ENCODE measurements at regions not wholly inside any gene's neighbourhood (a gene's known extent, or its start where the extent isn't known, plus 50 kb on each side); places are given as distances from the start of the nearest gene placed in this dataset.
"Not testable (repeated sequence)": the region's sequence is repeated elsewhere in the genome, so short reads cannot be mapped to it uniquely, and the experiment has no call there.

- Histone ChIP-seq H3K27me3 (ENCODE audit: control insufficient read depth in 3 of 3, insufficient read depth in 3 of 3, low read length in 3 of 3) (peaks cover 0 to 4% (median 0%) of the 10 kb centered on the region in 3 donors), H3K36me3 (ENCODE audit: control insufficient read depth in 3 of 3, insufficient read depth in 2 of 3, low read depth in 1 of 3, low read length in 3 of 3) (no peaks in the 10 kb centered on the region), H3K4me3 (ENCODE audit: low read depth in 1 of 3, low read length in 3 of 3) (no peak overlapping the region), H3K9me3 (ENCODE audit: control insufficient read depth in 2 of 2, insufficient read depth in 1 of 2, low read depth in 1 of 2, low read length in 1 of 2) (no peaks in the 10 kb centered on the region), H3K27ac (ENCODE audit: low read depth in 1 of 3, low read length in 2 of 3) (no peak overlapping the region), H3K4me1 (ENCODE audit: control insufficient read depth in 3 of 3, insufficient read depth in 2 of 3, low read depth in 1 of 3, low read length in 2 of 3) (no peaks in the 10 kb centered on the region)
- DNase-seq = no peak
- FAIRE-seq = no peak
- WGBS, 3 donors = 90% methylated on average over 2 of the region's 2 CpGs
These were observed 332.5 kb downstream of the VRK1 start for GRCh38 chr14:97129639-97130038.

DNA sequence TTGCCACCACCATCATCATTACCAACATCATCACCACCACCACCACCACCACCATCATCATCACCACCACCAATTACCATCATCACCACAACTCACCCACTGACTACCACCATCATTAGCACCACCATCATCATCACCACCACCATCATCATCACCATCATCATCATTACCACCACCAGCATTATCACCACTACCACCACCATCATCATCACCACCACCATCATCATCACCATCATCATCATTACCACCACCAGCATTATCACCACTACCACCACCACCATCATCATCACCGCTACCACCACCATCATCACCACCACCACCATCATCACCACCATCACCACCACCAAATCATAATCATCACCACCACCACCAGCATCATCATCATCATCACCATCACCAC, 338.7 kb downstream of the VRK1 start:
- H3K36me3 ChIP-seq (ENCODE audit: control insufficient read depth in 3 of 3, insufficient read depth in 2 of 3, low read depth in 1 of 3, low read length in 3 of 3); H3K9me3 ChIP-seq (ENCODE audit: control insufficient read depth in 2 of 2, insufficient read depth in 1 of 2, low read depth in 1 of 2, low read length in 1 of 2); H3K4me3 ChIP-seq (ENCODE audit: low read depth in 1 of 3, low read length in 3 of 3); H3K27ac ChIP-seq (ENCODE audit: low read depth in 1 of 3, low read length in 2 of 3); H3K4me1 ChIP-seq (ENCODE audit: control insufficient read depth in 3 of 3, insufficient read depth in 2 of 3, low read depth in 1 of 3, low read length in 2 of 3); H3K27me3 ChIP-seq (ENCODE audit: control insufficient read depth in 3 of 3, insufficient read depth in 3 of 3, low read length in 3 of 3); DNase-seq; FAIRE-seq: not testable (repeated sequence)
- 87 to 100% (median 90%) methylated on average over 1 of the region's 1 CpG for WGBS, 3 donors

GRCh38 chr14:97137705-97138104, 340.5 kb downstream of the VRK1 start:
- FAIRE-seq (no peak), DNase-seq (no peak)
- 59 to 69% (median 65%) methylated on average over 7 of the region's 7 CpGs for WGBS, 3 donors
- H3K4me3 ChIP-seq (ENCODE audit: low read depth in 1 of 3, low read length in 3 of 3) = no peak overlapping the region
- no peaks in the 10 kb centered on the region for H3K27me3 ChIP-seq (ENCODE audit: control insufficient read depth in 3 of 3, insufficient read depth in 3 of 3, low read length in 3 of 3)
- no peaks in the 10 kb centered on the region for H3K9me3 ChIP-seq (ENCODE audit: control insufficient read depth in 2 of 2, insufficient read depth in 1 of 2, low read depth in 1 of 2, low read length in 1 of 2)
- no peak overlapping the region for H3K27ac ChIP-seq (ENCODE audit: low read depth in 1 of 3, low read length in 2 of 3)
- H3K36me3 ChIP-seq (ENCODE audit: control insufficient read depth in 3 of 3, insufficient read depth in 2 of 3, low read depth in 1 of 3, low read length in 3 of 3) = no peaks in the 10 kb centered on the region
- no peaks in the 10 kb centered on the region for H3K4me1 ChIP-seq (ENCODE audit: control insufficient read depth in 3 of 3, insufficient read depth in 2 of 3, low read depth in 1 of 3, low read length in 2 of 3)

- Histone ChIP-seq H3K4me1 (ENCODE audit: control insufficient read depth in 3 of 3, insufficient read depth in 2 of 3, low read depth in 1 of 3, low read length in 2 of 3) (no peaks in the 10 kb centered on the region), H3K4me3 (ENCODE audit: low read depth in 1 of 3, low read length in 3 of 3) (no peak overlapping the region), H3K9me3 (ENCODE audit: control insufficient read depth in 2 of 2, insufficient read depth in 1 of 2, low read depth in 1 of 2, low read length in 1 of 2) (no peaks in the 10 kb centered on the region), H3K27me3 (ENCODE audit: control insufficient read depth in 3 of 3, insufficient read depth in 3 of 3, low read length in 3 of 3) (peaks cover 0 to 2% (median 0%) of the 10 kb centered on the region in 3 donors), H3K36me3 (ENCODE audit: control insufficient read depth in 3 of 3, insufficient read depth in 2 of 3, low read depth in 1 of 3, low read length in 3 of 3) (no peaks in the 10 kb centered on the region), H3K27ac (ENCODE audit: low read depth in 1 of 3, low read length in 2 of 3) (no peak overlapping the region)
- FAIRE-seq (no peak), DNase-seq (no peak)
- 73 to 78% (median 77%) methylated on average over 4 of the region's 4 CpGs for WGBS, 3 donors
These were observed 341.6 kb downstream of the VRK1 start for GRCh38 chr14:97138801-97139200.

DNA sequence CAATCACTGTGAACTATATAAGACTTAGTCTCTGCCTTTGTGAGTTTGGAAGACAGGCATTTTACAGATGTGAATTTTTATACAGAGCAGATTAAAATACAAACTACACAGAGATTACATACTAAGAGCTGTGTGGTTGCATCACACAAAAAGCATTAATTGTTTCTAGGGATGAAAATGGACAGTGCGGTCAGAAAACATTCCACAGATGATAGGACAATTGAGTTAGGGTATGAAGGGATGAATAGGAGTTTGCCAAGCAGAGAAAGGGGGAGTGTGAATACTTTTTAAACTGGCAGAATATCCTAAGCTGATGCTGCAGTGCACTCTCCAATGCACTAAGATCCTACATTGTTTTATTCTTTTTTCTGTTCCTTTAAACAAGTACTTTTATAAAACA, 345.8 kb downstream of the VRK1 start:
- H3K27me3 ChIP-seq (ENCODE audit: control insufficient read depth in 3 of 3, insufficient read depth in 3 of 3, low read length in 3 of 3) = peaks cover 0 to 5% (median 0%) of the 10 kb centered on the region in 3 donors
- H3K27ac ChIP-seq (ENCODE audit: low read depth in 1 of 3, low read length in 2 of 3) = no peak overlapping the region
- H3K9me3 ChIP-seq (ENCODE audit: control insufficient read depth in 2 of 2, insufficient read depth in 1 of 2, low read depth in 1 of 2, low read length in 1 of 2) = no peaks in the 10 kb centered on the region
- H3K4me3 ChIP-seq (ENCODE audit: low read depth in 1 of 3, low read length in 3 of 3) = no peak overlapping the region
- FAIRE-seq = no peak
- no peaks in the 10 kb centered on the region for H3K36me3 ChIP-seq (ENCODE audit: control insufficient read depth in 3 of 3, insufficient read depth in 2 of 3, low read depth in 1 of 3, low read length in 3 of 3)
- WGBS, 3 donors = 86 to 92% (median 88%) methylated on average over 1 of the region's 1 CpG
- no peak for DNase-seq
- no peaks in the 10 kb centered on the region for H3K4me1 ChIP-seq (ENCODE audit: control insufficient read depth in 3 of 3, insufficient read depth in 2 of 3, low read depth in 1 of 3, low read length in 2 of 3)

GRCh38 chr14:97143456-97143855, 346.3 kb downstream of the VRK1 start:
- no peak overlapping the region for H3K4me3 ChIP-seq (ENCODE audit: low read depth in 1 of 3, low read length in 3 of 3)
- WGBS, 3 donors = 60 to 70% (median 65%) methylated on average over 4 of the region's 4 CpGs
- no peaks in the 10 kb centered on the region for H3K9me3 ChIP-seq (ENCODE audit: control insufficient read depth in 2 of 2, insufficient read depth in 1 of 2, low read depth in 1 of 2, low read length in 1 of 2)
- peaks cover 0 to 5% (median 0%) of the 10 kb centered on the region in 3 donors for H3K27me3 ChIP-seq (ENCODE audit: control insufficient read depth in 3 of 3, insufficient read depth in 3 of 3, low read length in 3 of 3)
- H3K4me1 ChIP-seq (ENCODE audit: control insufficient read depth in 3 of 3, insufficient read depth in 2 of 3, low read depth in 1 of 3, low read length in 2 of 3) = no peaks in the 10 kb centered on the region
- FAIRE-seq (no peak), DNase-seq (no peak)
- H3K27ac ChIP-seq (ENCODE audit: low read depth in 1 of 3, low read length in 2 of 3) = no peak overlapping the region
- no peaks in the 10 kb centered on the region for H3K36me3 ChIP-seq (ENCODE audit: control insufficient read depth in 3 of 3, insufficient read depth in 2 of 3, low read depth in 1 of 3, low read length in 3 of 3)

- not testable (repeated sequence) for DNase-seq; H3K4me1 ChIP-seq (ENCODE audit: control insufficient read depth in 3 of 3, insufficient read depth in 2 of 3, low read depth in 1 of 3, low read length in 2 of 3); H3K27me3 ChIP-seq (ENCODE audit: control insufficient read depth in 3 of 3, insufficient read depth in 3 of 3, low read length in 3 of 3); FAIRE-seq; H3K9me3 ChIP-seq (ENCODE audit: control insufficient read depth in 2 of 2, insufficient read depth in 1 of 2, low read depth in 1 of 2, low read length in 1 of 2); H3K27ac ChIP-seq (ENCODE audit: low read depth in 1 of 3, low read length in 2 of 3); H3K36me3 ChIP-seq (ENCODE audit: control insufficient read depth in 3 of 3, insufficient read depth in 2 of 3, low read depth in 1 of 3, low read length in 3 of 3); H3K4me3 ChIP-seq (ENCODE audit: low read depth in 1 of 3, low read length in 3 of 3)
These were observed 350.8 kb downstream of the VRK1 start for GRCh38 chr14:97148021-97148420.

GRCh38 chr14:97149775-97150174, 352.6 kb downstream of the VRK1 start:
- no peak overlapping the region for H3K4me3 ChIP-seq (ENCODE audit: low read depth in 1 of 3, low read length in 3 of 3)
- WGBS, 3 donors = 39 to 62% (median 48%) methylated on average over 3 of the region's 3 CpGs
- H3K36me3 ChIP-seq (ENCODE audit: control insufficient read depth in 3 of 3, insufficient read depth in 2 of 3, low read depth in 1 of 3, low read length in 3 of 3) = no peaks in the 10 kb centered on the region
- peaks cover 0 to 3% (median 0%) of the 10 kb centered on the region in 3 donors for H3K27me3 ChIP-seq (ENCODE audit: control insufficient read depth in 3 of 3, insufficient read depth in 3 of 3, low read length in 3 of 3)
- FAIRE-seq (no peak), DNase-seq (no peak)
- no peak overlapping the region for H3K27ac ChIP-seq (ENCODE audit: low read depth in 1 of 3, low read length in 2 of 3)
- H3K4me1 ChIP-seq (ENCODE audit: control insufficient read depth in 3 of 3, insufficient read depth in 2 of 3, low read depth in 1 of 3, low read length in 2 of 3) = no peaks in the 10 kb centered on the region
- no peaks in the 10 kb centered on the region for H3K9me3 ChIP-seq (ENCODE audit: control insufficient read depth in 2 of 2, insufficient read depth in 1 of 2, low read depth in 1 of 2, low read length in 1 of 2)

DNA sequence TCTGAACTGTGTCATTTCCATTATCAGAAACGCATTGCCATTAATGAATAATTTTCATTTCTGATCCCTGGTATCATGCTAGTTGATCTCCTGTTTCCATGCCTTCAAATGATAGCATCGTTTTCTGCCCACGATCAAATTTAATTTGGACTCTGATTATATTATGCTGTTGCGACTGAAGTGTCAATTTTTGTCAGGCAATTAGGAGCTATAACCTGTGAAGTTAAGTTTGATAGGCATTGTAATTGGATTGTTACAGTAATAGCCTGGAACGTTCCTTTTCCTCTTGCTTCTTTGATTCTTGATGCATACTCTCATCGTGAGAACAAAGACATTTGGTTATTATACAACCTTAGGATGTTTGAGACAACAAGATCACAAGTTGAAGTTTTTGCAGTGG, 356.3 kb downstream of the VRK1 start:
- 62 to 76% (median 68%) methylated on average over 6 of the region's 6 CpGs for WGBS, 3 donors
- no peak for FAIRE-seq
- H3K9me3 ChIP-seq (ENCODE audit: control insufficient read depth in 2 of 2, insufficient read depth in 1 of 2, low read depth in 1 of 2, low read length in 1 of 2) = no peaks in the 10 kb centered on the region

More for the DNA sequence above, 356.3 kb downstream of the VRK1 start:
- Histone ChIP-seq H3K27me3 (ENCODE audit: control insufficient read depth in 3 of 3, insufficient read depth in 3 of 3, low read length in 3 of 3) (peaks cover 0 to 5% (median 0%) of the 10 kb centered on the region in 3 donors), H3K4me1 (ENCODE audit: control insufficient read depth in 3 of 3, insufficient read depth in 2 of 3, low read depth in 1 of 3, low read length in 2 of 3) (no peaks in the 10 kb centered on the region), H3K4me3 (ENCODE audit: low read depth in 1 of 3, low read length in 3 of 3) (no peak overlapping the region), H3K27ac (ENCODE audit: low read depth in 1 of 3, low read length in 2 of 3) (no peak overlapping the region), H3K36me3 (ENCODE audit: control insufficient read depth in 3 of 3, insufficient read depth in 2 of 3, low read depth in 1 of 3, low read length in 3 of 3) (no peaks in the 10 kb centered on the region)
- no peak for DNase-seq
